Central memory CD8-positive, alpha-beta T cell (primary cell): ENCODE measurements at regions not wholly inside any gene's neighbourhood (a gene's known extent, or its start where the extent isn't known, plus 50 kb on each side); places are given as distances from the start of the nearest gene placed in this dataset.

Experiments used
- ATAC-seq: fragments of 150-1000 bp; cut with Tn5 transposase; replicated peaks from 2 replicates; pipeline ENCODE4 v1.10.0; 2022; ENCODE audit warnings: mild to moderate bottlenecking, moderate FRiP score, moderate number of reproducible peaks; ENCODE audit not compliant: poor library complexity, severe bottlenecking; ENCODE audit errors: extremely low read depth
- DNase-seq, 2 donors: peaks; one replicate each; pipeline ENCODE4 v3.0.0; 2021; ENCODE audit warnings: low spot score in 2 of 2
- H3K27ac Mint-ChIP-seq: one replicate; pipeline ENCODE4 v1.8.0; 2022; ENCODE audit warnings: low read depth, mild to moderate bottlenecking, moderate library complexity, mixed read lengths
- H3K27me3 Mint-ChIP-seq: one replicate; pipeline ENCODE4 v1.8.0; 2022; ENCODE audit warnings: mixed read lengths
- H3K36me3 Mint-ChIP-seq: one replicate; pipeline ENCODE4 v1.8.0; 2022; ENCODE audit warnings: mild to moderate bottlenecking, moderate library complexity, mixed read lengths; ENCODE audit not compliant: insufficient read depth
- H3K4me1 Mint-ChIP-seq: one replicate; pipeline ENCODE4 v1.8.0; 2022; ENCODE audit warnings: mixed read lengths
- H3K4me3 Mint-ChIP-seq: one replicate; pipeline ENCODE4 v1.8.0; 2022; ENCODE audit warnings: mild to moderate bottlenecking, moderate library complexity, mixed read lengths
- H3K9me3 Mint-ChIP-seq: one replicate; pipeline ENCODE4 v1.8.0; 2022; ENCODE audit warnings: mixed read lengths

DNA sequence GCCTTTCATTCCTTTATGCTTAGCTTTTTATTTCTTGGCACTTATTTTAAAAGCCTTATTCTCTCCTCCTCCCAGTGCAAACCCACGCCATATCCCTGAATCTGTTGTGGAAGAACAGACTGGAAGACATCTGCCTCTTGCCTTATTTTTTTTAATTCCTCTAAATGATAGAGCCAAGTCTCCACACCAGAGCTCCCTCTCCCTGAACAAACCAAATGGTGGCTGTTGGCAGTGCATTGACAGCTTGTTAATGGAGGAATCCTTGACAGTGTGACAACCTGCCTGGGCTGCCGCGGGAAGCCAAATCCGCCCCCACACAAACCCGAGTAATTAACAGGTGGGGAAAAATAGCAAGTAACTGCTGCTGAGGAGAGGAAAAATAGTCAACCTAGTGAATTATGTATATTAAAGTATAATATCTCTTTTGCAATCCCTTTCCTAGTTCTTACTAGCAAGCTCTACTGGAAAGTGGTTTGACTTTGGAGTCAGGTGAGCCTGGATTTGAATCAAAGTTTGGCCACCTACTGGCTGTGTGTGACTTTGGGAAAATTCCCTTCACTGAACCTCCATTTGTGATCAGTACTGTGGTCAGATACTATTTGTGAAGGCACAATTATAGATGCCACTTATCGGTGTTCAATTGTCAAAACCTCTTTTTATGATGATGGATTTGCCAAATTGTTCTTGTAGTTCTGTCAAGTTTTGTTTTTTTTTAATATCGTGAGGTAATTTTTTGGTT, 589.6 kb downstream of the PDCD6IP start:
- Mint-ChIP-seq H3K9me3 (no peaks in the 10 kb centered on the region), H3K4me1 (no peaks in the 10 kb centered on the region), H3K27me3 (no peaks in the 10 kb centered on the region), H3K4me3 (no peak overlapping the region), H3K36me3 (no peaks in the 10 kb centered on the region), H3K27ac (no peak overlapping the region)
- ATAC-seq = no peak
- no peak for DNase-seq

DNA sequence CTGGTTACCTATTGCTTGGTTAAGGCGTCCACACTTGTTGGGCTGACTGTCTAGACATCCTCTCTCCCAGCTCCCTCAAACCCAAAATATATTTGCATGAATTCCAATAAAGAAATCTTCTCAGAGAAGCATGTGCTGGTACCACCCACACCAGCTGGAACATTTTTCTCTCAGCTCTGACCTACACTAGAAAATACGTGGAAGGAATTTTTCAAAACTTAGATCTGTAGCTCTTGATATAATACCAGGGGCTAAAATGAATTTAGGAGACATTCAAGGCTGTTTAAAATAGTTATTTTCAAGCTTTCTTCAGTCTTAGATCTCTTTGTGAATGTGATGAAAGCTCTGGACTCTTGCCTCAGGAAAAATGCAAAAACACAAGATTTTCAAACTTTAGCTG, 590.4 kb downstream of the PDCD6IP start:
- no peak for ATAC-seq

DNA sequence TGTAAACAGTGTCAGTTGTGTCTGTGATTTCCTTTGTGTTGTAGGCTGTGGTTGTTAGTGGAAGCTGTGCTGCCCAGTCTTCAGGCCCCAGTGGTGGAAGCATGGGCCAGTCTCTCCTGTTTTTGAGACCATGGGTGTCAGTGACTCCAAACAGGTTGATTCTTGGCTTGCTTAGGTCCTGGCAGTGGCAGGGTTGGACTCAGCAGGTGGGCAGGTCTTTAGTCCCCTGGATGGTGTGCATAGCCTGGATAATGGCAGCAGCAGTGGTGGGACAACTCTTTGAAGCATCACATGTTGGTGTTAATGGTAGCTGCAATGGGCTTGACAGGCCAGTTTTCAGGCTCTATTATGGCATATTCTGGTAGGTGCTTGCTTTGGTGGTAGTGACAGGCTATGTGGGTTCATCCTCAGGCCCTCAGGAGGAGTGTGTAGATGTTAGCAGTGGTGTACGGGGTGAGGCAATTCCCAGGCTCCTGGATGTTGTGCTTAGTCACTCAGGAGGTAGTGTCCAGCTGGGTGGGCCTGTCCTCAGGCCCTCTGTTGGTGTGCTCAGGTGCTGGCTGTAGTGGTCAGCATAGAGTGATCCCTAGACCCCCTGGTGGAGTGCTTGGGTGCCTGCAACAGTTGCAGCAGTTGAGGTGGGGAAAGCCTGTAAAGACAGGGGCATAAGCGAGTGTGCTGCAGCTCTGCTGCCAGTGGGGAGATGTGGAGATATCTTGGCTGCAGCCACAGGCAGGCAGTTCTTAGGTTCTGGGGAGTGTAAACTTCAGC, 596.7 kb downstream of the PDCD6IP start:
- no peak overlapping the region for H3K27ac Mint-ChIP-seq
- DNase-seq = no peak
- H3K4me3 Mint-ChIP-seq = no peak overlapping the region
- no peaks in the 10 kb centered on the region for H3K36me3 Mint-ChIP-seq
- H3K9me3 Mint-ChIP-seq = peaks cover 20% of the 10 kb centered on the region
- ATAC-seq = no peak
- no peaks in the 10 kb centered on the region for H3K27me3 Mint-ChIP-seq
- no peaks in the 10 kb centered on the region for H3K4me1 Mint-ChIP-seq

More for the DNA sequence above, 590.4 kb downstream of the PDCD6IP start:
- Mint-ChIP-seq H3K9me3 (peaks cover 2% of the 10 kb centered on the region), H3K36me3 (no peaks in the 10 kb centered on the region), H3K27me3 (no peaks in the 10 kb centered on the region), H3K27ac (no peak overlapping the region), H3K4me3 (no peak overlapping the region), H3K4me1 (no peaks in the 10 kb centered on the region)
- DNase-seq = no peak

GRCh38 chr3:34396288-34396687, 597.9 kb downstream of the PDCD6IP start:
- no peak for DNase-seq

DNA sequence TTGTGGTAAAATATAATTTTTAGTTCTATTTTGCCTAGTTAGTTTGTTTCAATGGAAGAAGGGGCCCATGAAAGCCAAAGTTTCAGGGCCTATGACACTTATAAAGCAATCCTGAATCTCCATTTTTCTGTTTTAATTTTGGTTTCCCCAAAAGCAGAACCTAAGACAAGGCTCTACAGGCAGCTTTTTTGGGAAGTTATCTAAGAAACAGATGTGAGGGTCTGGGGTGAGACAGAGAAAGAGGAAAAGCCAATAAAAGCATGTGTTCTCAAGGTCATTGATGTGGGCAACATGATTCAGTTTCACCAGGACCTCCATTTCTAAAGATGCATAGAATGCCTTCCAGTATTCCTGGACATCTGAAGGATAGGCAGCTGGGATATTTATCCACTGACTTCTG, 598.5 kb downstream of the PDCD6IP start:
- Mint-ChIP-seq H3K27ac (no peak overlapping the region), H3K9me3 (peaks cover 26% of the 10 kb centered on the region)

More at GRCh38 chr3:34396288-34396687, 597.9 kb downstream of the PDCD6IP start:
- H3K27me3 Mint-ChIP-seq = no peaks in the 10 kb centered on the region
- no peak for ATAC-seq
- H3K36me3 Mint-ChIP-seq = no peaks in the 10 kb centered on the region
- H3K9me3 Mint-ChIP-seq = peaks cover 21% of the 10 kb centered on the region
- no peak overlapping the region for H3K27ac Mint-ChIP-seq
- H3K4me3 Mint-ChIP-seq = no peak overlapping the region
- H3K4me1 Mint-ChIP-seq = no peaks in the 10 kb centered on the region

GRCh38 chr3:34399401-34399800, 601.0 kb downstream of the PDCD6IP start:
- Mint-ChIP-seq H3K27me3 (no peaks in the 10 kb centered on the region), H3K4me3 (no peak overlapping the region), H3K27ac (no peak overlapping the region), H3K4me1 (no peaks in the 10 kb centered on the region), H3K9me3 (peaks cover 18% of the 10 kb centered on the region), H3K36me3 (no peaks in the 10 kb centered on the region)
- ATAC-seq (no peak), DNase-seq (no peak)

More for the DNA sequence above, 598.5 kb downstream of the PDCD6IP start:
- H3K27me3 Mint-ChIP-seq = no peaks in the 10 kb centered on the region
- H3K4me1 Mint-ChIP-seq = no peaks in the 10 kb centered on the region
- H3K4me3 Mint-ChIP-seq = no peak overlapping the region
- H3K36me3 Mint-ChIP-seq = no peaks in the 10 kb centered on the region
- ATAC-seq (no peak), DNase-seq (no peak)

DNA sequence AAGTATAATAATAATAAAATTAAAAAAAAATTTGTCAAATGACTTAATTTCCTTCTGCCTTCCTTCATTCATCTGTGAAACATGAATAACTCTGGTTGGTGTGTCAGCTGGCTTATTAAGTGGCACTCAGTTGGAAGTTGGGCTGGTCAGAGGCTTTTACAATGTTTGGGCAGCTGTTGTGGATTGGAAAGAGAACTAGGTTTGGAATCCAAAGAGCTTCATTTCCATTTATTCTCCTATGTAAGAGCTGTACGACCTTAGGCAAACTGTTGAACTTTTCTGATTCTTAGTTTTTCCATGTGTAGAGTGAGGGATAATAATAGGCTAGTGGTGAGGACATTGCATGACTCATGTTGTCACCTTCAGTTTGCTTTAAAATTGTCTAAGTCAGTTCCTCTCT, 606.7 kb downstream of the PDCD6IP start:
- DNase-seq (no peak), ATAC-seq (no peak)
- no peaks in the 10 kb centered on the region for H3K4me1 Mint-ChIP-seq
- no peak overlapping the region for H3K27ac Mint-ChIP-seq
- H3K27me3 Mint-ChIP-seq = no peaks in the 10 kb centered on the region
- no peak overlapping the region for H3K4me3 Mint-ChIP-seq
- H3K36me3 Mint-ChIP-seq = no peaks in the 10 kb centered on the region
- peaks cover 6% of the 10 kb centered on the region for H3K9me3 Mint-ChIP-seq

DNA sequence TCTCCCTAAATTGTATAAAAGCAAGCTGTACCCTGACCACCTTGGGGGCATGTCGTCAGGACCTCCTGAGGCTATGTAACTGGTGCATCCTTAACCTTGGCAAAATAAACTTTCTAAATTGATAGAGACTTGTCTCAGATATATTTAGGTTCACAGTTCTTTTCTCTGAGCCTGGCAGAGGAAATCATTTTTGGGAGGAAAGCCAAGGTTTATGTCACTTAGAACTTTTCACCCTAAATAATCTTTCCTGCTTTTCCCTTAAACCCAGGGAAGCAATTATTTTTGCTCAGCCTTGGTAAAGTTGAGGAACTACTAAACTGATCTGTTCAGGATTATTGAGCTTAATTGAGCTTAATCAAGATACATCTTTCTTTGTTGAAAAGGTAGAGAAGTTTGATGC, 608.9 kb downstream of the PDCD6IP start:
- no peaks in the 10 kb centered on the region for H3K27me3 Mint-ChIP-seq
- H3K36me3 Mint-ChIP-seq = no peaks in the 10 kb centered on the region
- H3K9me3 Mint-ChIP-seq = no peaks in the 10 kb centered on the region
- H3K27ac Mint-ChIP-seq = no peak overlapping the region
- H3K4me1 Mint-ChIP-seq = no peaks in the 10 kb centered on the region
- no peak for DNase-seq
- ATAC-seq = no peak
- no peak overlapping the region for H3K4me3 Mint-ChIP-seq

DNA sequence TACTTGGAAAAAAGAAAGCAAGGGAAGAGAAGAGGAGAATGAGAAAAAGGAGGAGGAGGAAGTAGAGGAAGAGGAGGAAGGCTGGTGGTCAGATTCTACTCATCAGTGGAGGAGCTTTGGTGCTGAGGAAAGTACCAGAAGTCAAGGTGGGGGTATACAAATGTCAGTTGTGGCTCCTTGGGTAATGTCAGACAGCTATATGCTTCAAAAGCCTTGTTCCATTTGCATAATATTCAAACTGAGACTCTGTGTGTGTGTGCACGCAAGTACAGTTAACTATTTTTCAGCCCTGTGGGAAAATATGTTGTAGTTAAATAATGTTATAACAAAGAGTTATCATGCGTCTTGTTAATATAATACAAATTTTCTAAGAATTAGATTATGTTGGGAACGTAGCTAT, 609.7 kb downstream of the PDCD6IP start:
- Mint-ChIP-seq H3K27me3 (no peaks in the 10 kb centered on the region), H3K4me3 (no peak overlapping the region), H3K9me3 (no peaks in the 10 kb centered on the region), H3K4me1 (no peaks in the 10 kb centered on the region), H3K27ac (no peak overlapping the region), H3K36me3 (no peaks in the 10 kb centered on the region)
- ATAC-seq = no peak
- DNase-seq = no peak

- no peak for DNase-seq
- H3K27me3 Mint-ChIP-seq = no peaks in the 10 kb centered on the region
- H3K27ac Mint-ChIP-seq = no peak overlapping the region
- H3K9me3 Mint-ChIP-seq = no peaks in the 10 kb centered on the region
- no peaks in the 10 kb centered on the region for H3K4me1 Mint-ChIP-seq
- H3K36me3 Mint-ChIP-seq = no peaks in the 10 kb centered on the region
- no peak overlapping the region for H3K4me3 Mint-ChIP-seq
- no peak for ATAC-seq
These were observed 613.2 kb downstream of the PDCD6IP start for GRCh38 chr3:34411596-34411995.

DNA sequence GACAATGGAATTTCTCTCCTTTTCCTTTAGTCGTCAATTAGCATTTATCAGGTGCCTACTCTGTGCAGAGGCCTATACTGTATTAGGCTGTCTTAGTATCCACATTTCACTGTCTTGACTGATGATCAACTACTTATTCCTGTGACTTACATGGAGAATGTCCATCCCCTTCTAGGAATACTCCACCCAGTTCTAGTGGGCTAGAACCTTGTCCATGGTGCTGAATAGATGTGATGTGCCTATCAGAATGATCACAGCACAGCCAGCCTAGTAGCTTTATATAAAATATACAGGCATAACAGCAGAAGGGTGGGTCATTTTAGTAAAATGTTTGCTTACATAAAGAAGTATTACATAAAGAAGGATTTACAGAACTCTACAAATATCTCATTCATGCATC, 621.4 kb downstream of the PDCD6IP start:
- H3K27me3 Mint-ChIP-seq = no peaks in the 10 kb centered on the region
- no peak overlapping the region for H3K27ac Mint-ChIP-seq
- no peak for DNase-seq
- no peaks in the 10 kb centered on the region for H3K4me1 Mint-ChIP-seq
- no peaks in the 10 kb centered on the region for H3K36me3 Mint-ChIP-seq
- H3K4me3 Mint-ChIP-seq = no peak overlapping the region
- peaks cover 16% of the 10 kb centered on the region for H3K9me3 Mint-ChIP-seq
- ATAC-seq = no peak

- Mint-ChIP-seq H3K27ac (no peak overlapping the region), H3K4me3 (no peak overlapping the region), H3K36me3 (no peaks in the 10 kb centered on the region), H3K27me3 (no peaks in the 10 kb centered on the region), H3K9me3 (peaks cover 16% of the 10 kb centered on the region), H3K4me1 (no peaks in the 10 kb centered on the region)
- DNase-seq (no peak), ATAC-seq (no peak)
These were observed 623.3 kb downstream of the PDCD6IP start for GRCh38 chr3:34421762-34422161.

- H3K9me3 Mint-ChIP-seq = no peaks in the 10 kb centered on the region
- ATAC-seq (no peak), DNase-seq (no peak)
- H3K27ac Mint-ChIP-seq = no peak overlapping the region
- H3K4me3 Mint-ChIP-seq = no peak overlapping the region
- no peaks in the 10 kb centered on the region for H3K4me1 Mint-ChIP-seq
- H3K36me3 Mint-ChIP-seq = no peaks in the 10 kb centered on the region
- H3K27me3 Mint-ChIP-seq = no peaks in the 10 kb centered on the region
These were observed 641.4 kb downstream of the PDCD6IP start for GRCh38 chr3:34439796-34440195.
